Gastroesophageal sphincter (tissue), 2 donors: ENCODE measurements at regions not wholly inside any gene's neighbourhood (a gene's known extent, or its start where the extent isn't known, plus 50 kb on each side); places are given as distances from the start of the nearest gene placed in this dataset.

ENCODE experiments used
- EP300 ChIP-seq: sonication (generic); formaldehyde crosslinking; IDR thresholded peaks from one replicate; pipeline ENCODE4 v1.6.1; 2017; ENCODE audit warnings: antibody characterized with exemption, mild to moderate bottlenecking
- POLR2A ChIP-seq, 2 donors: fragments of 450-650 bp; IDR thresholded peaks; one replicate each; pipeline ENCODE4 v1.6.1; 2017; ENCODE audit warnings: antibody characterized with exemption in 2 of 2, mild to moderate bottlenecking in 2 of 2, moderate library complexity in 1 of 2

DNA sequence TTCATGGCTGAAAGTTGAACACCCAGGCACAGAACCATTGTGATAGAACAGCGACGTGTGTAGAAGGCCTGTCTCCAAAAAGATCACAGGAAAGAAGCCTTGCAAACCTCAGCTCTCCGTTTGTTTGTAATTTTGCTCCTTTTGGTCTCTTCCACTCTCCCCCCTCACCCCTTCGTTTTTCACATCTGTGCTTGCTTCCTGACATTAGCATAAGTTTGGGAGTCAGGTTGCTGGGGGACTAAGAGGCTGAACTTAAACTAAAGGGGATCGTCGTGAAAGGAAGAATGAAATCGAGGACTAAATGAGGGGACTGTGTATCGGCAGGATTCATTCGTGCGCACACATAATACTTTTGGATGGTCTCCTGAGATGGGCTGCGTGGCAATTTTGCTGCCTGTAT is 200.6 kb downstream of the BCAT1 start:
- TF ChIP-seq POLR2A (IDR thresholded peaks at IDR 0.05) (no peak), EP300 (no peak)
